HG02623 (cell line): ENCODE measurements at regions not wholly inside any gene's neighbourhood (a gene's known extent, or its start where the extent isn't known, plus 50 kb on each side); places are given as distances from the start of the nearest gene placed in this dataset.
A peak's percentile ranks its signal among the peaks of the same experiment; 100 is the strongest.
"Not testable (repeated sequence)": the region's sequence is repeated elsewhere in the genome, so short reads cannot be mapped to it uniquely, and the experiment has no call there.

Experiments used
- ATAC-seq: cut with Tn5 transposase; IDR thresholded peaks from one replicate; pipeline ENCODE4 v1.9.1; 2021; ENCODE audit warnings: moderate library complexity; ENCODE audit not compliant: unreplicated experiment

GRCh38 chr4:180280726-180281297, 1962.4 kb upstream of the TENM3 start:
- no peak for ATAC-seq

GRCh38 chr4:180281724-180282123, 1961.5 kb upstream of the TENM3 start:
- ATAC-seq, result no peak

- no peak for ATAC-seq
Observed at GRCh38 chr4:180284267-180284666, 1958.9 kb upstream of the TENM3 start.

- ATAC-seq, result no peak
Observed at GRCh38 chr4:180285796-180286195, 1957.4 kb upstream of the TENM3 start.

GRCh38 chr4:180292339-180292738, 1950.9 kb upstream of the TENM3 start:
- ATAC-seq, result no peak

GRCh38 chr4:180296036-180296599, 1947.1 kb upstream of the TENM3 start:
- ATAC-seq, result no peak

GRCh38 chr4:180304321-180304720, 1938.9 kb upstream of the TENM3 start:
- ATAC-seq, result no peak

- ATAC-seq, result no peak
Observed at GRCh38 chr4:180310616-180311015, 1932.6 kb upstream of the TENM3 start.

GRCh38 chr4:180314972-180315371, 1928.2 kb upstream of the TENM3 start:
- peak; percentile 55 for ATAC-seq

- no peak for ATAC-seq
Observed at GRCh38 chr4:180330521-180330920, 1912.7 kb upstream of the TENM3 start.

GRCh38 chr4:180333162-180333561, 1910.0 kb upstream of the TENM3 start:
- no peak for ATAC-seq

DNA sequence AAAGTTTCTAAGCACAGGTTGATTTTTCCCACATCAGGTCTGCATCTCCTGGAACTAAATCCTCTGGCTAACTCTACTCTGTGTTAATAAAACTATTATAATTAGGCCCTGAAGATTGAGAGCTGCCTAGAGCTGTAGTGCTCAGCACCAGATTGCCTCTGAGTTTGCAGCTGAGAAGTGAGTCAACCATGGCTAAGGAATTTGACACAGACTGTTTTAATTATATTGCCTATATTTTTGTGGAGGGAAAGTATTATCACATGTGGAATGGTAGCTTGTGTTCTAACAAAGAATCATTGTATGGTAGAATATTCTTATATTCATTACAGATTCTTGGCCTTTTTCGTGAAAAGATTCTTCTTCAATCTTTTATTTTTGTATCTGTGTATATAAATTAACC, 1907.6 kb upstream of the TENM3 start:
- no peak for ATAC-seq

- no peak for ATAC-seq
Observed at GRCh38 chr4:180336494-180337090, 1906.6 kb upstream of the TENM3 start.

DNA sequence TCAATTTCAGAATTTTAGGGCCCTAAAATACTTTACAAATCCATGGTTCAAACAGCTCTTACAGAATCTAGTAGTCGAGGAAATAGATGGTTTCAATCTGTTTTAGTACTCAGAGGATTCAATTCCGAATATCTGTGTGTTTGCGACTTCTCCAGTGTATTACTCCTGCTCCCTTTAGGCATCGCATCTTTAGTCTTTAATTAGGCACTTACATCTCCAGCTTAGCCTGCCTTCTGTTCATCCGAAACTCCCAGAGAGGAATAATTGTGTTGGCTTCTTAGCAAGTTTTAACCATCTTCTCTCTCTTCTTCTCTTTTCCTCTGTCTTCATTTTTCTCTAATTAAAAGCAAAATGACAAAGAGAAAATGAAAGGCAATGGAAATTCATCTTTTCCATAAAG, 1901.3 kb upstream of the TENM3 start:
- ATAC-seq, result no peak

- no peak for ATAC-seq
Observed at GRCh38 chr4:180350901-180351300, 1892.3 kb upstream of the TENM3 start.

DNA sequence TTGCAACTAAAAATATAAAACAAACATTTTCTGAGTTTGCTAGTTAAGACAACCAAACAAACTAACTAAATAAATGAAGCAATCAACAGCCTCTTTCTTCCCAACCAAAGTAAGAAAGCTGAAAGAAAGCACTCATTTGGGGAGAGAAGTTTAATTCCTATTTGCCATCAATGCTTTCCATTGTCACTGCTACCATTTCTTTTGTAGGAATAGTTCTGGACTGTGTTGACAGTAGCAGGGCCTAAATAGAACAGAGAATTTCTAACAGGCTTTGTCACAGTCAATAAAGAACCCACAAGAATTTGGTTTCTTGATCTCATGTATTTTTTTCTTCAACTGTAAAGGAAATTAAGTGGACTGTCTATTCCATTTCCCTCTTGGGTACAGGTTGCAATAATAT, 1886.4 kb upstream of the TENM3 start:
- ATAC-seq, result no peak

- ATAC-seq, result not testable (repeated sequence)
Observed at GRCh38 chr4:180360113-180360512, 1883.1 kb upstream of the TENM3 start.

- ATAC-seq, result no peak
Observed at GRCh38 chr4:180363815-180364214, 1879.4 kb upstream of the TENM3 start.

- no peak for ATAC-seq
Observed at GRCh38 chr4:180372691-180373090, 1870.5 kb upstream of the TENM3 start.

GRCh38 chr4:180377741-180378140, 1865.5 kb upstream of the TENM3 start:
- ATAC-seq, result no peak

- ATAC-seq, result no peak
Observed at GRCh38 chr4:180380733-180381132, 1862.5 kb upstream of the TENM3 start.

DNA sequence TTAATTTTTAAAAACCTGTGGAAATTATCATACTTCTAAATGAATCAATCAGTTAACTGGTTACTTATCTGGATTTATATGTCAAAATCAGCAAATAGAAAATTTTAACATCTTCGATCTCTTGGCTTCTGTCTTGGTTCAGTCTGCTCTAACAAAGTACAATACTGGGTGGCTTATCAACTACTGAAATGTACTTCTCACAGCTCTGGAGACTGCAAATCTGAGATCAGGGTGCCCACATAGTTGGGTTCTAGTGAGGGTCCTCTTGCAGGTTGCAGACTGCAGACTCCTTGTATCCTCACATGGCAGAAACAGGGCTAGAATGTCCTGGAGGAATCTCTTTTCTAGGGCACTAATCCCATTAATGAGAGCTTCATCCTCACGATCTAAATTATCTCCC, 1851.6 kb upstream of the TENM3 start:
- ATAC-seq, result no peak

DNA sequence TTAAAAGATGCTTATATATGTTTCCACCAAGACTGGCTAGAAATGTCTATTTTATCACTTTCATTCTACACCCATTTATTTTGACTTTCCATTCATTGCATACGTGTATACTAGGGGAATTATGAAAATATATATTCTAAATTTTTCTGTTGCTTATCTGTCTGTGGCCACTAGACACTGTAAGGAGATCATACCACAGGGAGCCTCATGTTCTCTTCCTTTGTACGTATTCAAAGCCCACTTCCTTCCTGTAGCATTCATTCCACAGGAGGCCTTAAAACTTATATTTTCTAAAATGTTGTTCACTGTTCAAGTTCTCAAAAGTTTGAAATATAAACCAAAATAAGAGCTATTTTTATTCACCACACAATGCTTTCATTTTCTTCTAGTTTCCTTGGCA, 1848.9 kb upstream of the TENM3 start:
- ATAC-seq, result no peak
